DOHH2 (cell line): ENCODE measurements at regions not wholly inside any gene's neighbourhood (a gene's known extent, or its start where the extent isn't known, plus 50 kb on each side); places are given as distances from the start of the nearest gene placed in this dataset.
"Not testable (repeated sequence)": the region's sequence is repeated elsewhere in the genome, so short reads cannot be mapped to it uniquely, and the experiment has no call there.

Experiments
- H3F3A ChIP-seq: fragments of 200-600 bp; sonication (generic), shearing (Covaris generic); 2 replicates; pipeline ENCODE4 v1.6.0; 2016; ENCODE audit warnings: antibody characterized with exemption, mild to moderate bottlenecking; ENCODE audit not compliant: control insufficient read depth, insufficient read depth
- H3K27ac ChIP-seq: fragments of 200-600 bp; sonication (generic); 2 replicates; pipeline ENCODE4 v1.5.1; 2014; ENCODE audit warnings: low read depth, mild to moderate bottlenecking, low read length, moderate library complexity
- H3K27me3 ChIP-seq: fragments of 200-600 bp; sonication (generic); 2 replicates; pipeline ENCODE4 v1.6.1; 2014; ENCODE audit warnings: mild to moderate bottlenecking, low read length, mixed read lengths; ENCODE audit not compliant: control insufficient read depth
- H3K36me3 ChIP-seq: fragments of 200-600 bp; sonication (generic); 2 replicates; pipeline ENCODE4 v1.6.1; 2014; ENCODE audit warnings: mild to moderate bottlenecking, low read length, moderate library complexity, mixed read lengths; ENCODE audit not compliant: control insufficient read depth
- H3K4me1 ChIP-seq: fragments of 200-600 bp; sonication (generic); 2 replicates; pipeline ENCODE4 v1.6.1; 2014; ENCODE audit warnings: mild to moderate bottlenecking, low read length, mixed read lengths; ENCODE audit not compliant: control insufficient read depth
- H3K4me2 ChIP-seq: fragments of 200-600 bp; sonication (generic); 2 replicates; pipeline ENCODE4 v1.6.0; 2014; ENCODE audit warnings: mild to moderate bottlenecking, low read length, moderate library complexity
- H3K4me3 ChIP-seq: fragments of 200-600 bp; sonication (generic); 2 replicates; pipeline ENCODE4 v1.5.1; 2014; ENCODE audit warnings: mild to moderate bottlenecking, low read length, mixed read lengths
- H3K79me2 ChIP-seq: fragments of 200-600 bp; sonication (generic); 2 replicates; pipeline ENCODE4 v1.6.1; 2014; ENCODE audit warnings: mild to moderate bottlenecking, low read length, mixed read lengths; ENCODE audit not compliant: control insufficient read depth
- H3K9me2 ChIP-seq: fragments of 200-600 bp; sonication (generic); replicated peaks from 2 replicates; pipeline ENCODE4 v1.6.1; 2014; ENCODE audit warnings: mild to moderate bottlenecking, low read length, mixed read lengths; ENCODE audit not compliant: control insufficient read depth
- H3K9me3 ChIP-seq: fragments of 200-600 bp; sonication (generic); 2 replicates; pipeline ENCODE4 v1.6.1; 2014; ENCODE audit warnings: antibody characterized with exemption, low read length, mixed read lengths; ENCODE audit not compliant: control insufficient read depth, insufficient read depth
- H4K20me1 ChIP-seq: fragments of 200-600 bp; sonication (generic); 2 replicates; pipeline ENCODE4 v1.6.0; 2014; ENCODE audit warnings: low read depth, mild to moderate bottlenecking, antibody characterized with exemption, low read length, moderate library complexity; ENCODE audit not compliant: control insufficient read depth, insufficient read depth
- CTCF ChIP-seq: fragments of 200-600 bp; sonication (generic); IDR thresholded peaks from one replicate; pipeline ENCODE4 v1.5.1; 2014; ENCODE audit warnings: antibody characterized with exemption, mild to moderate bottlenecking, low read depth, low read length; ENCODE audit not compliant: poor library complexity, severe bottlenecking
- EZH2phosphoT487 ChIP-seq: fragments of 200-600 bp; sonication (generic); IDR thresholded peaks from 2 replicates; pipeline ENCODE4 v1.6.1; 2017; ENCODE audit warnings: borderline replicate concordance, mild to moderate bottlenecking, antibody characterized with exemption, low read length, moderate library complexity, mixed read lengths

- Histone ChIP-seq H3K4me3 (no peak overlapping the region), H3K4me2 (no peak overlapping the region), H3K9me3 (no peaks in the 10 kb centered on the region), H3F3A (no peaks in the 10 kb centered on the region), H3K36me3 (no peaks in the 10 kb centered on the region), H3K27me3 (no peaks in the 10 kb centered on the region), H3K27ac (no peak overlapping the region), H3K4me1 (no peaks in the 10 kb centered on the region), H3K9me2 (no peaks in the 10 kb centered on the region), H4K20me1 (no peaks in the 10 kb centered on the region), H3K79me2 (no peaks in the 10 kb centered on the region)
- TF ChIP-seq EZH2phosphoT487 (no peak), CTCF (no peak)
These were observed 361.9 kb downstream of the NYAP2 start for GRCh38 chr2:225761396-225761795.

- H3K4me2 ChIP-seq: no peak overlapping the region
- no peaks in the 10 kb centered on the region for H4K20me1 ChIP-seq
- no peak overlapping the region for H3K4me3 ChIP-seq
- H3K9me2 ChIP-seq: no peaks in the 10 kb centered on the region
- H3K79me2 ChIP-seq: no peaks in the 10 kb centered on the region
- no peak overlapping the region for H3K27ac ChIP-seq
- H3K9me3 ChIP-seq: no peaks in the 10 kb centered on the region
- no peaks in the 10 kb centered on the region for H3K27me3 ChIP-seq
- TF ChIP-seq EZH2phosphoT487 (no peak), CTCF (no peak)
- no peaks in the 10 kb centered on the region for H3F3A ChIP-seq
- H3K36me3 ChIP-seq: no peaks in the 10 kb centered on the region
- no peaks in the 10 kb centered on the region for H3K4me1 ChIP-seq
These were observed 357.7 kb downstream of the NYAP2 start for GRCh38 chr2:225757248-225757647.

- TF ChIP-seq CTCF (no peak), EZH2phosphoT487 (no peak)
- H3K4me1 ChIP-seq: no peaks in the 10 kb centered on the region
- no peaks in the 10 kb centered on the region for H3F3A ChIP-seq
- H3K79me2 ChIP-seq: no peaks in the 10 kb centered on the region
- H3K4me2 ChIP-seq: no peak overlapping the region
- H3K36me3 ChIP-seq: no peaks in the 10 kb centered on the region
- H3K9me3 ChIP-seq: no peaks in the 10 kb centered on the region
- H3K27me3 ChIP-seq: no peaks in the 10 kb centered on the region
- H3K4me3 ChIP-seq: no peak overlapping the region
- H3K27ac ChIP-seq: no peak overlapping the region
- no peaks in the 10 kb centered on the region for H3K9me2 ChIP-seq
- H4K20me1 ChIP-seq: no peaks in the 10 kb centered on the region
These were observed 356.7 kb downstream of the NYAP2 start for GRCh38 chr2:225756198-225756597.

GRCh38 chr2:225748609-225749008 lies 349.1 kb downstream of the NYAP2 start:
- Histone ChIP-seq H3K36me3 (no peaks in the 10 kb centered on the region), H3K27ac (no peak overlapping the region), H3K4me1 (no peaks in the 10 kb centered on the region), H3F3A (no peaks in the 10 kb centered on the region), H3K4me2 (no peak overlapping the region), H3K79me2 (no peaks in the 10 kb centered on the region), H4K20me1 (no peaks in the 10 kb centered on the region), H3K9me3 (no peaks in the 10 kb centered on the region), H3K4me3 (no peak overlapping the region), H3K27me3 (no peaks in the 10 kb centered on the region), H3K9me2 (no peaks in the 10 kb centered on the region)
- TF ChIP-seq EZH2phosphoT487 (no peak), CTCF (no peak)

- not testable (repeated sequence) for H3K27me3 ChIP-seq, H3K4me2 ChIP-seq, H4K20me1 ChIP-seq, H3K9me3 ChIP-seq, H3K79me2 ChIP-seq, H3K9me2 ChIP-seq, H3K4me1 ChIP-seq, H3K36me3 ChIP-seq, H3K27ac ChIP-seq, H3F3A ChIP-seq, H3K4me3 ChIP-seq
These were observed 344.5 kb downstream of the NYAP2 start for GRCh38 chr2:225743996-225744395.
